B cell (primary cell): ENCODE measurements at regions not wholly inside any gene's neighbourhood (a gene's known extent, or its start where the extent isn't known, plus 50 kb on each side); places are given as distances from the start of the nearest gene placed in this dataset.
"Not testable (repeated sequence)": the region's sequence is repeated elsewhere in the genome, so short reads cannot be mapped to it uniquely, and the experiment has no call there.

Experiments
- ATAC-seq: fragments of 200-7000 bp; cut with Tn5 transposase; one replicate; pipeline ENCODE4 v1.10.0; 2021; ENCODE audit warnings: low read depth, mild to moderate bottlenecking, moderate number of reproducible peaks, moderate library complexity
- CTCF ChIA-PET: fragments of 350-600 bp; sonication (Branson Sonifier 250); formaldehyde crosslinking; loops from one replicate; lab custom pipeline; 2021; ENCODE audit warnings: antibody characterized with exemption, inconsistent platforms; lab: Charles Lee
- POLR2A ChIA-PET: fragments of 350-600 bp; sonication (Branson Sonifier 250); formaldehyde crosslinking; loops from one replicate; lab custom pipeline; 2021; ENCODE audit warnings: antibody characterized with exemption; lab: Charles Lee
- DNase-seq: peaks from one replicate; pipeline ENCODE4 v3.0.0; 2013
- H2AFZ ChIP-seq: 2 replicates; pipeline ENCODE4 v1.6.1; 2012; ENCODE audit warnings: mild to moderate bottlenecking, low read depth, low read length; ENCODE audit not compliant: insufficient read depth, poor library complexity, severe bottlenecking
- H3K27ac ChIP-seq, 2 donors: 1 replicate in 1 of 2; 2 replicates in 1 of 2; pipeline ENCODE4 v1.5.1; 2012 to 2013; ENCODE audit warnings: low read length in 2 of 2, mild to moderate bottlenecking in 2 of 2, moderate library complexity in 1 of 2
- H3K27me3 ChIP-seq, 4 experiments: fragments of 200-600 bp in 1 of 4; sonication (generic) in 1 of 4; replicated peaks in 1 of 4; 1 replicate in 2 of 4; 2 replicates in 2 of 4; pipeline versions ENCODE4 v1.6.1 to v1.7.0; 2013 to 2016; ENCODE audit warnings: low read length in 3 of 4, mild to moderate bottlenecking in 2 of 4, mixed read lengths in 1 of 4, moderate library complexity in 1 of 4; ENCODE audit not compliant: insufficient read depth in 4 of 4, control insufficient read depth in 3 of 4; ENCODE audit errors: control extremely low read depth in 1 of 4
- H3K36me3 ChIP-seq, 2 experiments: replicated peaks in 1 of 2; 1 replicate in 1 of 2; 2 replicates in 1 of 2; pipeline versions ENCODE4 v1.6.1 to v1.7.1; 2013; ENCODE audit warnings: low read length in 1 of 2; ENCODE audit not compliant: insufficient read depth in 2 of 2, control insufficient read depth in 1 of 2; ENCODE audit errors: control extremely low read depth in 1 of 2, extremely low read depth in 1 of 2
- H3K4me1 ChIP-seq, 2 donors: fragments of 200-600 bp in 1 of 2; sonication (generic) in 1 of 2; 1 replicate in 1 of 2; 2 replicates in 1 of 2; pipeline versions ENCODE4 v1.5.1 to v1.6.1; 2013 to 2017; ENCODE audit warnings: low read length in 2 of 2; ENCODE audit not compliant: control insufficient read depth in 2 of 2, insufficient read depth in 2 of 2
- H3K4me2 ChIP-seq: replicated peaks from 2 replicates; pipeline ENCODE3; 2012; ENCODE audit warnings: mild to moderate bottlenecking, low read depth, low read length; ENCODE audit not compliant: poor library complexity, severe bottlenecking
- H3K4me3 ChIP-seq, 5 experiments: fragments of 200-600 bp in 1 of 5; sonication (generic) in 1 of 5; 1 replicate in 3 of 5; 2 replicates in 2 of 5; pipeline versions ENCODE4 v1.5.1 to v1.7.0; 2011 to 2016; ENCODE audit warnings: low read length in 4 of 5, mild to moderate bottlenecking in 4 of 5, low read depth in 2 of 5, control low read depth in 1 of 5, moderate library complexity in 1 of 5; ENCODE audit not compliant: insufficient read depth in 1 of 5; ENCODE audit errors: control extremely low read depth in 1 of 5, extremely low read depth in 1 of 5
- H3K79me2 ChIP-seq: fragments of 200-600 bp; sonication (generic); one replicate; pipeline ENCODE4 v1.6.0; 2016; ENCODE audit warnings: low read length; ENCODE audit not compliant: control insufficient read depth, insufficient read depth
- H3K9ac ChIP-seq: fragments of 200-600 bp; sonication (generic); 2 replicates; pipeline ENCODE4 v1.6.1; 2017; ENCODE audit warnings: mild to moderate bottlenecking, low read length, moderate library complexity
- H3K9me3 ChIP-seq, 3 donors: one replicate each; pipeline versions ENCODE4 v1.6.1 to v1.7.1; 2013; ENCODE audit warnings: low read length in 2 of 3; ENCODE audit not compliant: control insufficient read depth in 2 of 3, insufficient read depth in 1 of 3; ENCODE audit errors: control extremely low read depth in 1 of 3
- H4K20me1 ChIP-seq: 2 replicates; pipeline ENCODE4 v1.6.0; 2012; ENCODE audit warnings: mild to moderate bottlenecking, low read length; ENCODE audit not compliant: insufficient read depth, control insufficient read depth, poor library complexity, severe bottlenecking
- H3K27ac Mint-ChIP-seq: one replicate; pipeline ENCODE4 v1.8.0; 2021; ENCODE audit warnings: mixed read lengths
- H3K27me3 Mint-ChIP-seq: one replicate; pipeline ENCODE4 v1.8.0; 2021; ENCODE audit warnings: mixed read lengths
- H3K4me1 Mint-ChIP-seq: one replicate; pipeline ENCODE4 v1.8.0; 2021; ENCODE audit warnings: mixed read lengths
- H3K4me3 Mint-ChIP-seq: one replicate; pipeline ENCODE4 v1.8.0; 2021; ENCODE audit warnings: mixed read lengths
- H3K9me3 Mint-ChIP-seq: one replicate; pipeline ENCODE4 v1.8.0; 2022; ENCODE audit warnings: mixed read lengths; ENCODE audit not compliant: insufficient read depth
- CTCF ChIP-seq: fragments of 200-600 bp; IDR thresholded peaks from one replicate; pipeline ENCODE4 v1.8.0; 2022; ENCODE audit warnings: antibody characterized with exemption, mild to moderate bottlenecking
- WGBS: methylation state at CpG from one replicate; pipeline ENCODE4 v1.1.5; 2013; ENCODE audit warnings: missing lambda C conversion rate; ENCODE audit not compliant: insufficient coverage; 5-methylcytosine and 5-hydroxymethylcytosine counted together
- intact Hi-C: fragments of 100-400 bp; cut with micrococcal nuclease; formaldehyde crosslinking; loops from one replicate; pipeline ENCODE4 v1.10.0; 2022

- Histone ChIP-seq H3K79me2 (no peaks in the 10 kb centered on the region), H2AFZ (no peak overlapping the region), H4K20me1 (no peaks in the 10 kb centered on the region), H3K4me2 (no peak overlapping the region), H3K9ac (no peak overlapping the region), H3K36me3 (no peaks in the 10 kb centered on the region), H3K4me3 (no peak overlapping the region), H3K27me3 (no peaks in the 10 kb centered on the region), H3K27ac (no peak overlapping the region), H3K4me1 (no peaks in the 10 kb centered on the region), H3K9me3 (peaks cover 0 to 37% (median 0%) of the 10 kb centered on the region in 3 donors)
- intact Hi-C loops = no loop called here
- Mint-ChIP-seq H3K4me1 (no peaks in the 10 kb centered on the region), H3K4me3 (no peak overlapping the region), H3K9me3 (no peaks in the 10 kb centered on the region), H3K27ac (no peak overlapping the region), H3K27me3 (no peaks in the 10 kb centered on the region)
- ATAC-seq (no peak), DNase-seq (no peak)
- ChIA-PET CTCF (no interaction called here), POLR2A (no interaction called here)
- WGBS = 79% methylated on average over 2 of the region's 4 CpGs
- no peak for TF ChIP-seq CTCF
Measured at GRCh38 chr10:130516141-130516735, 380.0 kb downstream of the GLRX3 start.

DNA sequence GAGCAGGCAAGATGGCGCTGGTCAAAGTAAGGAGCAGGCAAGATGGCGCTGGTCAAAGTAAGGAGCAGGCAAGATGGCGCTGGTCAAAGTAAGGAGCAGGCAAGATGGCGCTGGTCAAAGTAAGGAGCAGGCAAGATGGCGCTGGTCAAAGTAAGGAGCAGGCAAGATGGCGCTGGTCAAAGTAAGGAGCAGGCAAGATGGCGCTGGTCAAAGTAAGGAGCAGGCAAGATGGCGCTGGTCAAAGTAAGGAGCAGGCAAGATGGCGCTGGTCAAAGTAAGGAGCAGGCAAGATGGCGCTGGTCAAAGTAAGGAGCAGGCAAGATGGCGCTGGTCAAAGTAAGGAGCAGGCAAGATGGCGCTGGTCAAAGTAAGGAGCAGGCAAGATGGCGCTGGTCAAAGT is 382.7 kb downstream of the GLRX3 start:
- H3K4me2 ChIP-seq, H3K4me1 Mint-ChIP-seq, H3K27ac Mint-ChIP-seq, H3K79me2 ChIP-seq, H3K4me3 Mint-ChIP-seq, H2AFZ ChIP-seq, H3K4me1 ChIP-seq, CTCF ChIA-PET, H3K4me3 ChIP-seq, H3K27ac ChIP-seq, H3K27me3 Mint-ChIP-seq, H3K27me3 ChIP-seq, POLR2A ChIA-PET, H3K9me3 Mint-ChIP-seq, intact Hi-C loops, H3K9ac ChIP-seq, H3K36me3 ChIP-seq, ATAC-seq, DNase-seq, H4K20me1 ChIP-seq: not testable (repeated sequence)
- H3K9me3 ChIP-seq = peaks cover 0 to 26% (median 0%) of the 10 kb centered on the region in 3 donors
- WGBS = no CpG with 5 or more reads among the region's 13 CpGs
